ENCODE measurements at regions not wholly inside any gene's neighbourhood (a gene's known extent, or its start where the extent isn't known, plus 50 kb on each side); places are given as distances from the start of the nearest gene placed in this dataset.

DNA sequence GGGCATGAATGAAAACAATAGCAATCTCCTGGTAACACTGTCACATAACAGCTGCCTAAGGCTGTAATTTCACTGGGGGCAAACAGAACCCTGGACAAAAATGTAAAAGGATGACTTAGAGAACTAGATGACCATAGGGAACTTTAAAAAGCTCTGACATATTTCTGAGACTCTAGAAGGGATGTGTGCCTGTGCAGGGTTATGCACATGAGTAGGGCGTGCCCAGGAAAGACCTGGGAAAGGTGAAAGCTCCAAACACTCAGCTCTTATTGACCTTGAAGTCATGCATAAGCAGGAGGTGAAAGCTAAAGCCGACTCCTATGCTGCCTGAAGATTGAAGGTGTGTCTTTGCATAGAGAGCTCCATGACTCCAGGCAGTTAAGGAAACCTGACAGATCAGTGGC, 118.4 kb upstream of the BTBD3 start:
- no peak for DNase-seq

DNA sequence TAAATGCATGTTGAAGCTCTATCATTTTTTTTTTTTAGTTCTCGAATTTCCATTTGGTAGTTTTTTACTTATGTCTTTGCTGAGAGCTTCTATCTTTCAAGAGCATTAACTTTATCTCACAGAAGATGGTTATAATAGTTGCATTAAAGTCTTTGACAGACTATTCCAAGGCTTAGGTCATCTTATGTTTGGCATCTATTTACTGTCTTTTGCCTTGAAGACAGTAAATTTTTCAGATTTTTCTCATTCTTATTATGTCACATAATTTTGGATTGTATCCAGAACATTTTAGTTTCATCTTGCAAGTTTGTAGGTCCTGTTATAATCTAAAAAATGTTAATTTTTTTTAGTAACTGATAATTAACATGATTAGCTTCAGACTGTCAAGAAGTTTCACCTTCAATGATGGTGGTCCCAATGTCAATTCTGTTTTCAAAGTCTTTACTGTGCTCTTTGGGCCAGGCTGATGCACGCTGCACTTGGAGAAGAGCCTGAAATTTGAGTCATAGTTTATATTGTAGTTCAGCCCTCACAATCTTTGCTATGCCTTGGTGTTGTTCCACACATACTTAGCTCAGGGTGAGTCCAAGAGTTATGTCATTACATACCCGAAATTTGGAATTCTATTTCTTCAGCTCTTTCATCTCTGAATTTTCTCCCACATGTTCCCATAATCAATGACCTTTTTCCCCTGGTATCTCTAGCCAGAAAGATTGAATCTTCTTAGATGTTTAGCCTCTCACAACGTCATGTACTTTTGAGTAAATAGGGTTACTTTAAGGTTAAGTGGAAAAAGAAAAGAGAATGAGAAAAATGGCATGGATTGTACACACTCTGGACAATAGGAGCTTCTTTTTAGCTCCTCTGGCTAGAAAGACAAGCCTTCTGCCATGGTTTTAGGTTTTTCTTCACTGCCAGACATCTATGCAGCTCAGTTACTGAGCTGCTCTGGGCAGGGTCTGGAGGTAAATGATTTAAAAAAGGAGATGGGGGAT, 110.3 kb upstream of the BTBD3 start:
- no peak for DNase-seq

DNA sequence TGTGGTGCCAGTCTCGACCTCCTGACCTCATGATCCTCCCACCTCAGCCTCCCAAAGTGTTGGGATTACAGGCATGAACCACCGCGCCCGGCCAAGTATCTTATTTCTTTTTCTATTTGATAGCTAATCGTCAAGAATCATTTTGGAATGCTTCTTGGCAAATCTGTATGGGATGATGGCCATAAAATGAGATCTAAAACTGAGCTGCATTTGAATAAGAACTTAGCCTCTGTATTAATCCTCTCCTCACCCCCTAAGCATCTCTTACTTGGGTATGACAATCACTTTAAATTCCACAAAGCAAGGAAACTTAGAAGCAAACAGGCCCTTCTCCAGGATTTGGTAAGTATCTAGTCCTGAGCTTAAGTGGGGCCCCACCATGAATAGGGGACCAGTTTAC, 108.9 kb upstream of the BTBD3 start:
- no peak for DNase-seq

DNA sequence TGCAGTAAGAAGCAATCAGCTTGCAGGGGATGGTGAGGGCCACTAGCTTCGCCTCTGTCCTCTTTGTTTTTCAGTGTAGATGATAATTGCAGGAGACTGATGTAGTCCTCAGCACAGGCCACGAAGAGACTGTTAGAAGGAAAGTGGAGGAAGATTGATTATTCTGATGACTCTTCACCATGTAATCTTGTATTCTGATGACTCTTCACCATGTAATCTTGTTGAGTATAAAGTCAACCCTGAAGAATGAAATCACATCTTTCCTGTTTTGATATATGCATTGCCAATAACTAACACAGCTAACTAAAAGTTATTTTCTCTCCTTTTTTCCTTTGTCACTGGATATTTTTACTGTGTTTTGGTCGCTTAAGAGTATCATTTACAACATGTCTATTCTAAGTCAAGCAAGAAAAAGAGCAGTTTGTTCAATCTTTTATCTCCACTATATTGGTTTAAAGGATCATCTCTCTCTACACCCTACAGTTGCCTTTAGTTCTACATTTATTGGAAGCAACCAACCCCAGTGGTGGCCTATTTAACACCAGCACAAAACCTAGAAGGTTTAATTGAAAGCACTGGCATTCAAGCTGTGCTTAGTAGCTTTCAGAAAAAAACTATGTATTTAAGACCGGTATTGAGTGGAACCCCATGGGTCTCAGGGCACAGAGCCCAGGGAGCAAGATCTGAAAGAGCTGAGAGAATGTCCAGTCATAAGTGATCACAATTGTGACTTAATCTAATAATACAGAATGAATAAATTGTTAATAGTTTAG, 107.2 kb upstream of the BTBD3 start:
- DNase-seq: no peak

DNA sequence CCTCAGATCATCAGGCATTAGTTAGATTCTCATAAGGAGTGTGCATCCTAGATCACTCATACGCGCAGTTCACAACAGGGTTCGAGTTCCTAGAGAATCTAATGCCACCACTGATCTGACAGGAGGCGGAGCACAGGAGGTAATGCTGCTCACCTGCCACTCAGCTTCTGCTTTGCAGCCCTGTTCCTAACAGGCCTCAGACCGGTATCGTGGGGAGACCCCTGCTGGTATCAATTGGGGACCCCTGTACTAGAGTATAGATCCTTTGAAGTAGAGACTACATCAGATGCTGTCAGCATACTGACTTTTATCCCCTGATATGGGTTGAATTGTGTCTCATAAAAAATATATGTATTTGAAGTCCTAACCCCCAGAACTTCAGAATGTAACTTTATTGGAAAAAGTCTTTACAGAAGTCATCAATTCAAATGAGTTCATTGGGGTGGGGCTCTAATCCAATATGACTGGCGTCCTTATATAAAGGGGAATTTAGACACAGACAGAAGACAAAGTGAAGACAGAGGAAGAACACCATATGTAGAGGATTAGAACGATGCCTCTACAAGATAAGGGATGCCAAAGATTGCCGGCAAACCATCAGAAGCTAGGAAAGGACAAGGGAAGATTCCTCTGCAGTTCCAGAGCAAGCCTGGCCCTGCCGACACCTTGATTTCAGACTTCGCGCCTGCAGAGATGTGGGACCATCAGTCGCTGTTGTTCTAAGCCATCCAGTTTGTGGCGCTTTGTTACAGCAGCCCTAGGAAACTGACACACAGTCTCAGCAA, 104.4 kb upstream of the BTBD3 start:
- DNase-seq: no peak

DNA sequence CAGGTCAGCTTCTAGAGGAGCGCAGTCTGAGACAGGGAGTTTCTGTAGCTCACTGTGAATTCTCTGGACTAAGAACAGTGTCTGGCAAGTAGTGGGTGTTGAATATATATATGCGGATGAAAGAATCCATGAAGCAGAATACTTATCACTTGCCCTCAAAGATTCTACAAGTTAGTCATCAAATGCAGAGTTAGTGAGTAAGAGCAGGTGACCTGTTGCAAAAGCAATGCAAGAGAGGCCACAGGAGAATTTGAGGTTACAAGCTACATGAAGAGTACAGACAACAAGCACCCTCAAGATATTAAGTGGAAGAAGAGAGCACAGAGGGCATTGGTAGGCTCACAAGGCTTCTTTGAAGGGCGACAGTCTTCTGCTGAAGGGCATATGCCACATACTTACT, 103.4 kb upstream of the BTBD3 start:
- DNase-seq: no peak

DNA sequence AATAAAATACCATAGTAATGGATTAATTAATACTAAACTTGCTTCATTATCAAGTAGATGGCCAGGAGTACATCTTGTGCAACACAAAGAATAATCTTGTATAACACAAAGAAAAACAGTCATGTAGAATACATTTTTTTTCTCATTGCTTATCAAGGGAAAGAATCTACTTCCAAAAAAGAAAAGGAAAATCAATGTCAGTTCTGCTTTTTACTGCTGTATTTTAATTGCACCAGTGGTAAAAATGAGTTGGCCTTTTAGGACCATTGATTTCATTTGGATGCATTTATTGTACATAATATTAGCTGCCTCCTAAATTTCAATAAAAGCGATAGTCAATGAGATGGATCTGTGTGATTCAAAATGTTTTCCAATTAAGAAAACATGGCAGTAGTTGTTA, 96.9 kb upstream of the BTBD3 start:
- no peak for DNase-seq

DNA sequence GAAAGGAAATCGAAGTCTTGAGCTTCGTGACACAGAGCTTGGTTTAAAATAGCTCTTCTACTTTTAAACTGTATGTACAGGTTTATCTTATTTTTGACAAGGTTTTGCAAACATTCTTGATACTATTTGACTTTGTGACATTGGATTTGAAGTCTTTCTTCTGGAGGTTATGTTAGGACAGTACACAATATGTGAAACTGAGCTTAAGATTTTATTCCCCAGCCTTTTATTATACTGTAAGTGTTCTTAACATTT, 95.2 kb upstream of the BTBD3 start:
- no peak for DNase-seq

DNA sequence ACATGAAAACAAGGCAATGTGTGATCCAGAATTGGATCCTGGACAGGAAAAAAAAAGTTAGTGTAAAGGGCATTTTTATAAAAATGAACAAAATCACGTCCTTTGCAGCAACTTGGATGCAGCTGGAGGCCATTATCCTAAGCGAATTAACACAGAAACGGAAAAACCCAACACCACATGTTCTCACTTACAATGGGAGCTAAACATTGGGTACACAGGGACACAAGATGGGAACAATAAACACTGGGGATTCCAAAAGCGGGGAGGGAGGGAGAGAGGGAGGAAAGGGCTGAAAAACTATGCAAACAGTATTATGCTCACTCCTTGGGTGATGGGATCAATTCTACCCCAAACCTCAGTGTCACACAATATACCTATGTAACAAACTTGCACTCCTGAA, 91.4 kb upstream of the BTBD3 start:
- no peak for DNase-seq

DNA sequence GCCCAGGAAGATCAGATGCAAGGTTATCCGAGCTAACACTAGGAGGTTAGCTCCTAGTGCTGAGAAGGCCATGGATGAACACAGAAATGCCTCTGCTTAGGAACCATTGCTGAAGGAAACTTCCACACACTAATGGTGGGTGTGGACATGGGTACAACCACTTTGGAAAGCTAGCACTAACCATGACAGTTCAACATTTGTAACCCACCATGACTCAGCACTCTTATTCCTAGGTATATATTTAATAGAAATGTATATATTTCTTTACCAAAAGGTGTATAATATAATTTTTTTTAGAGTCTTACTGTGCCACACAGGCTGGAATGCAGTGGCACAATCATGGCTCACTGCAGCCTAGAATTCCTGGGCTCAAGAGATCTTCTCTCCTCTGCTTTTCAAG, 85.3 kb upstream of the BTBD3 start:
- DNase-seq: no peak

DNA sequence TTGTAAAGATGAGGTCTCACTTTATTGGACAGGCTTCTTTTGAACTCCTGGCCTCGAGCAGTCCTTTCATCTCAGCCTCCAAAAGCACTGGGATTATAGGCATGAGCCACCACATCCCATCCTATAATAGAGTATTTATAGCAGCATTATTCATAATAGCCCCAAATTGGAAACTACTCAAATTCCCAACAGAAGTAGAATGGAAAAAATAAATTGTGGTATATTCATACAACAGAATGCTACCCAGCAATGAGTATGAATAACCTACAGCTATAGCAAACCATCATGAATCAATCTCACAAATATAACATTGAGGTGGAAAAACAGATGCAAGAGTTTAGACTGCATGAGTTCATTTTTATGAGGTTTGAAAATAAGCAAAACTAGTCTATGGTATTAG, 84.8 kb upstream of the BTBD3 start:
- no peak for DNase-seq

DNA sequence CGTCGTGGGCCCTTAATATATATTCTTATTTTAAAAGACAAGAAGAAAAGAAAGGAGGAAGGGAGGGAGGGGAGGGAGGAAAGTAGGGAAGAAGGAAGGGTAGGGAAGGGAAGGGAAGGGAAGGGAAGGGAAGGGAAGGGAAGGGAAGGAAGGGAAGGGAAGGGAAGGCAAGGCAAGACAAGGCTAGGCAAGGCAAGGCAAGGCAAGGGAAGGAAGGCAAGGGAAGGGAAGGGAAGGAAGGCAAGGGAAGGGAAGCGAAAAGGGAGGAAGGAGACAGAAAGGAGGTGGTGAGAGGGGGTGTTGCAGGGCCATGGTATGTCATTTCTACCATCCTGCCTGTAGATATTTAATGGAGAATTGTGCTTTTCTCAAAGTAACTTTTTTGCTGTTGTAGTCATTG, 83.9 kb upstream of the BTBD3 start:
- no peak for DNase-seq

DNA sequence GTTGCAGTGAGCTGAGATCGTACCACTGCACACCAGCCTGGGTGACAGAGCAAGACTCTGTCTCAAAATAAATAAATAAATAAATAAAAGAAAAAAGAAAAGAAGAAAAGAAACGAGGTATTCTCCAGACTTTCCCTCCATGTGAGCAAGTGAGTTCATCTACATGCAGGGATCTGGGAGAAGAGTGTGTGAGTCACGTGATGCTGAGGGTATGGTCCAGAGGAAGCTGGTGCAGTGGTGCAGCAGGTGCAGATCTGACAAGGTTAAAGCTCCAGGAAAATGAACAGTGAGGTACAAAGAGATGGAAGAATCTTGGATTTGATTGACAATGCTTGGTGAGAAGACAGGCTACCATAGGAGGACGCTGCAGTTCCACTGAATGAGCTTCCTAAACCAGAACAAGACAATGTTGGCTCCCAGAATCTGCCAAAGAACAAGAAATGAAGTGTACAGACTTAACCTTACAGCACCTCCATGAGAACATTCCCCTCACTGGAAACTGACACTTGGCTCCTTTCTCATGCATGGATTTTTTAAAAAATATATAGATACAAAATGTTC, 79.5 kb upstream of the BTBD3 start:
- no peak for DNase-seq

DNA sequence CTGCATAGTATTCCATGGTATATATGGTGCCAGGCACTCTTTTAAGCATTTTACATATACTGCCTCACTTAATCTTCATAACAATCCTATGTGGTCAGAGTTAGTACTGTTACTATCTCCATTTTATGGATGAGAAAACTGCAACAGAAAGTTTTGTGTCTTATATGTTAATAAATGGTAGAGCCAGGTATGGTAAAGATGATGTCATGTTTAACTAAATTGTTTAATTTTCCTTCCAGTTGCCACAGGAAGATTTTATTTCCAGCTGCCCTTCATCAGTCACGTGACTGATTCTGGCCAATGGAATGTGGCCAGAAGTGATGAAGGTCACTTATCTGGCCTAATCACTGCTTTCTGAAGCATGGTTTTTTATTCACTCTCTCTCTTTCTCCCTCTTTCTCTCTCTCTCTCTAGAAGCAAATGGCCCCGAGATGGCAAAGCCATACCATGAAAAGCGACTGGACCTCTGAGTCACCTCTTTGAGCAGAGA, 75.7 kb upstream of the BTBD3 start:
- DNase-seq: no peak

DNA sequence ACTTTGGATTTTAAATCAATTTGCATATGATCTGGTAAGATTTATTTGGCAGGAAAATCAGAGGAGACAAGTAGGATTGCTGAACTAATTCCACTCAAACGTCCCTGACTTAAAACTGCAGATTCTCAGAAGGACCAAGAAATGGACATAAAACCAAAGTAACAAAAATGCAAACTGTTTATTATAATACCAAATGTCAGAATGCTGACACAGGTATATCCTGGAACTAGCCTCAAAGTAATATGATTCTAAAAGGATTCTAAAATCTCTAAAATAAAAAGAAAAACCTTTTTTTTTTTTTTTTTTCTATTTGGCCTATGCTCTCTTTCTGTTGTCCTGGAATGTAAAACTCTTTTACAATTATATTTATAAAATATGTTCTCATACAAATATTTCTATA, 74.4 kb upstream of the BTBD3 start:
- DNase-seq: no peak

DNA sequence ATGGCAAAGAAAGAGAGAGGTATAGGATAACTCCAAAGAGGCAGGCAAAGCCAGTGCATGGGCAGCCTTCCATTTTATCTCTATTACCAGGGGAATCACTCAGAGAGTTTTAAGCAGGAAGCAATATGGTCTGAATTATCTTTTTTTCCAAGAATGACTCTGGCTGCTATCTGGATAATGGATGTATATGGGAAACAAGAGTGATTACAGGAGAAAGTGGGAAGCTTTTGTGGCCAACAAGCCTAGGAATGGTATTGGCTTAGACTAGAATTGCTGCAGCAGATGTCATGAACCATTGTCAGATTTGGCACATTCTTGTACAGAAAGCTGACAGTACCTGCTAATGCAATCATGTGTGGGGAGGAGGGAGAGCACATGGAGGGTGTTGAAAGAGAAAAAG, 73.0 kb upstream of the BTBD3 start:
- DNase-seq: no peak

DNA sequence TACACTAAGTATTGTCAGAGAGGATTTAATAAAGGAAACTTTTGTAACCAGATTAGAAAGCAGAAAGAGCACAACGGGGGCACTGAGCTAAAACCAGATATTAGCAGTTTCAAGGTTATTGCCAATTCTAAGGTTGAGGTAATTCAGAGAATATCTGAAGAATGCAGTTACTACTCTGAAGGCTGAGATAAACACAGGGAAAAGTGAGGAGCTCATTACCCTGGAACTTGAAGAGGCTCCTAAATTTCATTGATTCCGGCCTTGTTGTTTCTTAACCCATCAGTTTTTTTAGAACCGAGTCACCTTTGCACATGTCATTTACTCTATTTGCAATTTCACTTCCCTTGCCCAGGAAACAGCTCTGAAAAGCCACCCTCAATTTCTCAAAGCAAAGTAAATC, 72.4 kb upstream of the BTBD3 start:
- DNase-seq: no peak

DNA sequence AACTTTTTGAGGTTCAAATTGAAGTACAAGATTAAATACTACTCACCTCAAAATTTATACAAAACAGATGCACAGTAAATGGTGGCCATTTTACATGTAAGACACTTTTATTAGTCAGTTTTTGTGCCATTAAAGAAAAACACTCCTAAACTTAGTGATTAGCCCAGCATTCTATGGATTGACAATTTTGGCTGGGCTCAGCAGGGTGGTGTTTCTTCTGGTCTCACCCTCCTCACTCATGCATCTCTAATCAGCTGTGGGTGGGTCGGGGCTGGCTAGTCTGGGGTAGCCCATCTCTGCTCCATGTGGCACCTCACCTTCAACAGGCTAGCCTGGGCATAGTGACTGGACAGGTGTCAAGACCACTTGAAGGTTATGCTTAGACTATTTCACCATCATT, 71.6 kb upstream of the BTBD3 start:
- DNase-seq: no peak

DNA sequence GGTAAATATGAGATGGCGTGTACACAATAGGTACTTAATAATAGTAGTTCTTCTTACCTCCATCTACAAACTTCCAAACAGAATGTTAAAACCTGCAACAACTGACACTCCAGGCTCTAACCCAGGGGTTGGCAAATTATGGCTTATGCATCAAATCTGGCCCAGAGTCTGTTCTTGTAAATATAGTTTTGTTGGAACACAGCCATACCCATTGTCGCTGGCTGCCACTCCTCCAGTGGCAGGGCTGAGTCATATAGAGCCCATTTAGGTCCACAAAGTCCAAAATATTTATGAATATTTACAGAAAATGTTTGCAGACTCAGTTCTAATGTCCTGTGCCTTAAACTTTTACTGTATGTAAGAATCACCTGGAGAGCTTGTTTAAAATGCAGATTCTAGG, 69.9 kb upstream of the BTBD3 start:
- no peak for DNase-seq

DNA sequence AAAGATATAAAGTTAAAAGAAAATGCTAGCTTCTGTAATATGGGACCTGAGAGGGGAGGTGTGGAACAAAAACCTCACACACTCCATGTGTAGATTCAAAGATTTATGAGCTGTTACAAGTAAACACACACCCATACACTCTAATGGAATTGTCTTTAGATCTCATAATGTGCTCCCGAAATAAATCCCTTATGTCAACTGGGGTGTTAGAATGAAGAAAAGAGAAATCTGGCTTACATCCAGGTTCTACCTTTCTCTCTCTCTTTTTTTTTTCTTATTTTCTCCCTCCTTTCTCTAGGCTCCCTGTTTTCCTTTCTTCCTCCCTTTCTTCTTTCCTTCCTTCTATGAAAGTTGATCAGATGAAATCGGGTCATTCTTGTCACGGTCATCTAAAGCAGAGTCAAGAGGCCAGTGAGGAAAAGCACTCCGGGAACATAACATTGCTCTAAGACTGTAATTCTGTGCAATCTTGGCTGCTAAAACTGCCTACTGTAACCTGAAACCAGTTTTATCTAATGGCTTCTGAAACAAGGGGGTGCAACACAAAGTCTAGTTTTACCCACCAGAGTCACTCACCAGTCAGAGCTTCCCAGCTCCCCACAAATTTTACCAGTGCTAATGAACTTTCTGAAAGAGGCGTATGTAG, 68.3 kb upstream of the BTBD3 start:
- DNase-seq: no peak

DNA sequence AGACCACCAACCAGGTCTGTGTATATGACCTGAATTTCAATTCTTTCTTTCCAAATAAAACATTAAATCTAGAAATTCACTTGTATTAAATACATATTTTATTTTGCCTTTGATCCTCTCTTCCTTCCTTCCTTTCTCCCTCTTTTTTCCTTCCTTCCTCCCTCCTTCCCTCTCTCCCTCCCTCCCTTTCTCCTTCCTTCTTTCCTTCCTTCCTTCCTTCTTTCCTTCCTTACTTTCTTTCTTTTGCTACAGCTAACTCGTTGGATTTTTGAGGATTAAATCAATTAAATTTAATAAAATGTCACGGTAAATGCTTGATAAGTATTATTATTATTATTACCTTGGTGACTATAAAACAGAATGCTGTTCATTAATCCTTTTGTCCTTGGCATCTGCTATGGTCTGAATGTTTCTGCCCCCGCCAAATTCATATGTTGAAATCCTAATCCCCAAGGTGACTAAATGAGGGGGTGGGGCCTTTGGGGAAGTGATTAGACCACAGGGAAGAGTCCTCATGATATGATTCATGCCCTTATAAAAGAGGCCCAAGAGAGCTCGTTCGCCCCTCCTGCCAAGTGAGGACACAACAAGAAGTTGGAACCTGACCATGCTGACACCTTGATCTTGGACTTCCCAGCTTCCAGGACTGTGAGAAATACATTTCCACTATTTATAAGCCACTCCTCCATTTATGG, 67.6 kb upstream of the BTBD3 start:
- no peak for DNase-seq

DNA sequence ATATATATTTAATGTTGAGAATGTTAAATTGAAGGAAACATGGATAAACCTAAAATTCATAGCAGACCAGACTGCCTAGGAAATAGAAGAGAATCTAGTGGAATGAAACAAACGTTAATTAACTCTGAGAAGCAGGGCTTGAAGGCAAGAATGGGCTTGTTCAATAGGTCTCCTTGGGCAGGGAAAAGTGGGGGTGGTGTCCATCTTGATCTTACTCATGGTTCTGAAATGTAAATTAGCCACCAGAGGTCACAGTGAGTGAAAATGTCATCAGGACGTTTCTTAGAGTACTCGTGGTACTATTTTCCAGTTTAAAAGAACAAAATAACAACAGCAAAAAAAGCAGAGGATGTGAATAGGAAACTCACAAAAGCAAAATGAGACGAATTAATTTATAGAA, 66.8 kb upstream of the BTBD3 start:
- no peak for DNase-seq
